GM19023 (cell line): ENCODE measurements at regions not wholly inside any gene's neighbourhood (a gene's known extent, or its start where the extent isn't known, plus 50 kb on each side); places are given as distances from the start of the nearest gene placed in this dataset.
A peak's percentile ranks its signal among the peaks of the same experiment; 100 is the strongest.

ENCODE experiments used
- ATAC-seq: cut with Tn5 transposase; IDR thresholded peaks from one replicate; pipeline ENCODE4 v1.9.1; 2021; ENCODE audit warnings: mild to moderate bottlenecking, moderate library complexity; ENCODE audit not compliant: unreplicated experiment

GRCh38 chr1:244255426-244255965 is 196.2 kb downstream of the ADSS2 start:
- no peak for ATAC-seq

- ATAC-seq: no peak
These were observed 195.5 kb downstream of the ADSS2 start for GRCh38 chr1:244256086-244256676.

- ATAC-seq: no peak
These were observed 187.5 kb downstream of the ADSS2 start for GRCh38 chr1:244264163-244264562.

GRCh38 chr1:244265507-244265906 is 186.2 kb downstream of the ADSS2 start:
- no peak for ATAC-seq

- ATAC-seq: no peak
These were observed 182.5 kb downstream of the ADSS2 start for GRCh38 chr1:244269169-244269568.

- ATAC-seq: no peak
These were observed 180.7 kb downstream of the ADSS2 start for GRCh38 chr1:244271004-244271403.

GRCh38 chr1:244271691-244272308 is 179.9 kb downstream of the ADSS2 start:
- no peak for ATAC-seq

- peak; percentile 74 for ATAC-seq
These were observed 179.0 kb downstream of the ADSS2 start for GRCh38 chr1:244272471-244273261.

GRCh38 chr1:244273262-244273844 is 178.4 kb downstream of the ADSS2 start:
- no peak for ATAC-seq

- no peak for ATAC-seq
These were observed 177.7 kb downstream of the ADSS2 start for GRCh38 chr1:244273845-244274619.

- ATAC-seq: no peak
These were observed 175.1 kb downstream of the ADSS2 start for GRCh38 chr1:244276646-244277045.

GRCh38 chr1:244280201-244280600 is 171.5 kb downstream of the ADSS2 start:
- ATAC-seq: no peak

- no peak for ATAC-seq
These were observed 170.8 kb downstream of the ADSS2 start for GRCh38 chr1:244280859-244281258.

GRCh38 chr1:244283772-244284171 is 167.9 kb downstream of the ADSS2 start:
- ATAC-seq: no peak

- no peak for ATAC-seq
These were observed 167.0 kb downstream of the ADSS2 start for GRCh38 chr1:244284641-244285156.

GRCh38 chr1:244286341-244286740 is 165.4 kb downstream of the ADSS2 start:
- ATAC-seq: no peak

- no peak for ATAC-seq
These were observed 164.0 kb downstream of the ADSS2 start for GRCh38 chr1:244287726-244288125.

- no peak for ATAC-seq
These were observed 163.0 kb downstream of the ADSS2 start for GRCh38 chr1:244288663-244289062.

- ATAC-seq: no peak
These were observed 161.5 kb downstream of the ADSS2 start for GRCh38 chr1:244289991-244290785.
